OCI-LY7 (cell line): ENCODE measurements at regions not wholly inside any gene's neighbourhood (a gene's known extent, or its start where the extent isn't known, plus 50 kb on each side); places are given as distances from the start of the nearest gene placed in this dataset.

Experiments used
- CTCF ChIP-seq: fragments of 200-600 bp; sonication (generic); conservative IDR thresholded peaks from 2 replicates; pipeline ENCODE4 v1.5.1; 2014; ENCODE audit warnings: mild to moderate bottlenecking, antibody characterized with exemption, low read length, moderate library complexity, mixed read lengths
- EZH2phosphoT487 ChIP-seq: fragments of 200-600 bp; sonication (generic); IDR thresholded peaks from 2 replicates; pipeline ENCODE4 v1.6.1; 2018; ENCODE audit warnings: low read depth, borderline replicate concordance, mild to moderate bottlenecking, mixed run types, antibody characterized with exemption, low read length, moderate library complexity, mixed read lengths

GRCh38 chr18:71370671-71371445, 1082.0 kb downstream of the SOCS6 start:
- TF ChIP-seq CTCF, result no peak
- no peak for TF ChIP-seq EZH2phosphoT487
